ENCODE measurements at regions not wholly inside any gene's neighbourhood (a gene's known extent, or its start where the extent isn't known, plus 50 kb on each side); places are given as distances from the start of the nearest gene placed in this dataset.

- Histone ChIP-seq H3K9me3 (ENCODE audit: low read length) (0 out of 2 replicates have a peak, but pooled peaks cover 3% of the 10 kb centered on the region), H3K79me2 (ENCODE audit: insufficient read depth, low read length) (no peaks in the 10 kb centered on the region), H3K9ac (ENCODE audit: low read length) (no peak overlapping the region), H2AFZ (ENCODE audit: low read length) (no peak overlapping the region), H3K4me3 (ENCODE audit: low read depth, low read length, poor library complexity, severe bottlenecking) (no peak overlapping the region), H3K4me2 (ENCODE audit: low read length) (no peak overlapping the region), H3K27me3 (ENCODE audit: insufficient read depth, low read length) (no peaks in the 10 kb centered on the region), H3K9me2 (ENCODE audit: low read depth, low read length) (no peaks in the 10 kb centered on the region), H3K36me3 (ENCODE audit: insufficient read depth, low read length) (no peaks in the 10 kb centered on the region), H3F3A (ENCODE audit: insufficient read depth, low read length) (no peaks in the 10 kb centered on the region), H3K4me1 (ENCODE audit: insufficient read depth, low read length, severe bottlenecking) (no peaks in the 10 kb centered on the region), H4K20me1 (ENCODE audit: insufficient read depth, low read length) (no peaks in the 10 kb centered on the region), H3K27ac (ENCODE audit: low read depth, low read length, poor library complexity, severe bottlenecking) (no peak overlapping the region)
- no peak for TF ChIP-seq EZH2 (IDR thresholded peaks at IDR 0.05; ENCODE audit: borderline replicate concordance, low read length)
- no peak for TF ChIP-seq CTCF (IDR thresholded peaks at IDR 0.05; ENCODE audit: low read length)
These were observed 140.4 kb downstream of the ZNF326 start for GRCh38 chr1:90135286-90135685.

GRCh38 chr1:90134175-90134955 is 139.5 kb downstream of the ZNF326 start:
- TF ChIP-seq CTCF (IDR thresholded peaks at IDR 0.05; ENCODE audit: low read length) (no peak), EZH2 (IDR thresholded peaks at IDR 0.05; ENCODE audit: borderline replicate concordance, low read length) (no peak)
- H3K27ac ChIP-seq (ENCODE audit: low read depth, low read length, poor library complexity, severe bottlenecking): no peak overlapping the region
- H3K4me1 ChIP-seq (ENCODE audit: insufficient read depth, low read length, severe bottlenecking): no peaks in the 10 kb centered on the region
- no peaks in the 10 kb centered on the region for H4K20me1 ChIP-seq (ENCODE audit: insufficient read depth, low read length)
- 0 out of 2 replicates have a peak, but pooled peaks cover 3% of the 10 kb centered on the region for H3K9me3 ChIP-seq (ENCODE audit: low read length)
- no peak overlapping the region for H3K4me3 ChIP-seq (ENCODE audit: low read depth, low read length, poor library complexity, severe bottlenecking)
- no peaks in the 10 kb centered on the region for H3K36me3 ChIP-seq (ENCODE audit: insufficient read depth, low read length)
- no peaks in the 10 kb centered on the region for H3K79me2 ChIP-seq (ENCODE audit: insufficient read depth, low read length)
- H2AFZ ChIP-seq (ENCODE audit: low read length): no peak overlapping the region
- H3K9me2 ChIP-seq (ENCODE audit: low read depth, low read length): no peaks in the 10 kb centered on the region
- H3K27me3 ChIP-seq (ENCODE audit: insufficient read depth, low read length): no peaks in the 10 kb centered on the region
- H3K4me2 ChIP-seq (ENCODE audit: low read length): no peak overlapping the region
- H3F3A ChIP-seq (ENCODE audit: insufficient read depth, low read length): no peaks in the 10 kb centered on the region
- H3K9ac ChIP-seq (ENCODE audit: low read length): no peak overlapping the region

GRCh38 chr1:90133133-90133532 is 138.2 kb downstream of the ZNF326 start:
- H3K27ac ChIP-seq (ENCODE audit: low read depth, low read length, poor library complexity, severe bottlenecking): no peak overlapping the region
- no peaks in the 10 kb centered on the region for H3F3A ChIP-seq (ENCODE audit: insufficient read depth, low read length)
- 0 out of 2 replicates have a peak, but pooled peaks cover 3% of the 10 kb centered on the region for H3K9me3 ChIP-seq (ENCODE audit: low read length)
- TF ChIP-seq CTCF (IDR thresholded peaks at IDR 0.05; ENCODE audit: low read length): peak; percentile 71
- TF ChIP-seq EZH2 (IDR thresholded peaks at IDR 0.05; ENCODE audit: borderline replicate concordance, low read length): no peak
- no peak overlapping the region for H2AFZ ChIP-seq (ENCODE audit: low read length)
- H4K20me1 ChIP-seq (ENCODE audit: insufficient read depth, low read length): no peaks in the 10 kb centered on the region
- H3K4me2 ChIP-seq (ENCODE audit: low read length): no peak overlapping the region
- no peaks in the 10 kb centered on the region for H3K9me2 ChIP-seq (ENCODE audit: low read depth, low read length)
- no peak overlapping the region for H3K9ac ChIP-seq (ENCODE audit: low read length)
- no peaks in the 10 kb centered on the region for H3K36me3 ChIP-seq (ENCODE audit: insufficient read depth, low read length)
- H3K4me1 ChIP-seq (ENCODE audit: insufficient read depth, low read length, severe bottlenecking): no peaks in the 10 kb centered on the region
- no peaks in the 10 kb centered on the region for H3K27me3 ChIP-seq (ENCODE audit: insufficient read depth, low read length)
- H3K79me2 ChIP-seq (ENCODE audit: insufficient read depth, low read length): no peaks in the 10 kb centered on the region
- no peak overlapping the region for H3K4me3 ChIP-seq (ENCODE audit: low read depth, low read length, poor library complexity, severe bottlenecking)
